ENCODE measurements at regions not wholly inside any gene's neighbourhood (a gene's known extent, or its start where the extent isn't known, plus 50 kb on each side); places are given as distances from the start of the nearest gene placed in this dataset.
A peak's percentile ranks its signal among the peaks of the same experiment; 100 is the strongest.

- TF ChIP-seq RAD21 (IDR thresholded peaks at IDR 0.05; ENCODE audit: low read depth) (peak; percentile 33; the same call in 1 of the 2 replicates), JUND (IDR thresholded peaks at IDR 0.05) (no peak), ELF1 (IDR thresholded peaks at IDR 0.05; ENCODE audit: borderline replicate concordance, low read depth) (no peak), CTCF (IDR thresholded peaks at IDR 0.05 in 2 of 3, conservative IDR thresholded peaks at IDR 0.05 in 1 of 3; ENCODE audit: borderline replicate concordance in 1 of 3, insufficient read depth in 1 of 3, low read depth in 2 of 3, low read length in 2 of 3) (peak; percentile 22 to 46 (median 30); a peak in 3 of 6 replicates)
- DNase-seq (ENCODE audit: low read depth, low spot score), result no peak
- no peaks in the 10 kb centered on the region for H3K79me2 ChIP-seq (ENCODE audit: insufficient read depth, low read length)
- no peaks in the 10 kb centered on the region for H3K27me3 ChIP-seq (ENCODE audit: insufficient read depth, low read length)
- ChIA-PET RAD21 (ENCODE audit: low non-redundant PET in 1 of 2, low total read pairs in 2 of 2, uncharacterized antibody in 2 of 2, unreplicated experiment in 2 of 2) (no interaction called here), POLR2A (no interaction called here), CTCF (interaction anchor here (1.1 kb wide), 1 partner anchor 11 kb away, joined by 5 read pairs; no protein-coding TSS in a partner anchor)
- H3K4me1 ChIP-seq (ENCODE audit: control insufficient read depth in 1 of 2, insufficient read depth in 2 of 2, low read length in 2 of 2), result no peaks in the 10 kb centered on the region
- intact Hi-C loops (cut with micrococcal nuclease), result loop anchor here (10.0 kb wide), 1 partner anchor 1032 kb away; no protein-coding TSS in a partner anchor
- no peaks in the 10 kb centered on the region for H3K36me3 ChIP-seq (ENCODE audit: control insufficient read depth in 1 of 2, insufficient read depth in 2 of 2, low read length in 2 of 2)
- no peaks in the 10 kb centered on the region for H3K9me2 ChIP-seq (ENCODE audit: insufficient read depth)
- H3K4me3 ChIP-seq (replicated peaks in 1 of 2; ENCODE audit: low read depth in 1 of 2, low read length in 2 of 2), result no peak overlapping the region
- H3K9me3 ChIP-seq (ENCODE audit: control insufficient read depth in 1 of 2, insufficient read depth in 1 of 2, low read depth in 1 of 2, low read length in 2 of 2), result no peaks in the 10 kb centered on the region
- no peak overlapping the region for H2AFZ ChIP-seq (ENCODE audit: low read depth, low read length, poor library complexity, severe bottlenecking)
- H4K20me1 ChIP-seq (ENCODE audit: insufficient read depth), result no peaks in the 10 kb centered on the region
- no peak overlapping the region for H3K27ac ChIP-seq (ENCODE audit: low read depth, low read length)
- BruUV-seq (replicated peaks), result no TSS peak
- ATAC-seq, result peak; percentile 63; the same call in 1 of the 2 replicates
- H3K9ac ChIP-seq (ENCODE audit: low read length), result no peak overlapping the region
- H3K4me2 ChIP-seq (ENCODE audit: low read length), result no peak overlapping the region
Observed at GRCh38 chr7:46152696-46153095, 231.6 kb upstream of the IGFBP3 start.

DNA sequence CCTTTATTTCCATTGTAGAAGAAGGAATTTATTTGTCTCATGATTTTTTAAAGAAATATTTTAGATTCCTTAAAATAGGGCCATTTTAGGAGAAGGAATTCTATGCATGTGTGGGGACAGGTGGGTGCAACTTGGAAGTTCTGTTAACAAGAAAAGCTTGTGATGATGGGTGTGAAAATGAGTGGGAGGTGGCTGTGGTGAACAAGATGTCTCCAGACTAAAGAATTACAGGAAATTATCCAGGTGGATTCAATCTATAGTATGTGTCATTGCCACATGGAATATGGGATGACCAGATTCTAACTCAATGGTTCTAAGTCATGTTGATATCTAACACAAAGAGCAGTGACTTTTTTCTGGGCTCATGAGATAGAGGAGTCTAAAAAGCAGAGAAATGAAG lies 229.6 kb upstream of the IGFBP3 start:
- Histone ChIP-seq H3K9me2 (ENCODE audit: insufficient read depth) (no peaks in the 10 kb centered on the region), H3K27me3 (ENCODE audit: insufficient read depth, low read length) (no peaks in the 10 kb centered on the region), H2AFZ (ENCODE audit: low read depth, low read length, poor library complexity, severe bottlenecking) (no peak overlapping the region), H3K4me1 (ENCODE audit: control insufficient read depth in 1 of 2, insufficient read depth in 2 of 2, low read length in 2 of 2) (peaks cover 0 to 6% of the 10 kb centered on the region in 2 experiments; a peak in 2 of 4 replicates), H3K36me3 (ENCODE audit: control insufficient read depth in 1 of 2, insufficient read depth in 2 of 2, low read length in 2 of 2) (no peaks in the 10 kb centered on the region), H3K9ac (ENCODE audit: low read length) (no peak overlapping the region), H3K79me2 (ENCODE audit: insufficient read depth, low read length) (no peaks in the 10 kb centered on the region), H3K9me3 (ENCODE audit: control insufficient read depth in 1 of 2, insufficient read depth in 1 of 2, low read depth in 1 of 2, low read length in 2 of 2) (no peaks in the 10 kb centered on the region), H3K27ac (ENCODE audit: low read depth, low read length) (no peak overlapping the region), H3K4me2 (ENCODE audit: low read length) (no peak overlapping the region), H4K20me1 (ENCODE audit: insufficient read depth) (no peaks in the 10 kb centered on the region), H3K4me3 (replicated peaks in 1 of 2; ENCODE audit: low read depth in 1 of 2, low read length in 2 of 2) (no peak overlapping the region)
- intact Hi-C loops (cut with micrococcal nuclease), result loop anchor here (10.0 kb wide), 1 partner anchor 1034 kb away; no protein-coding TSS in a partner anchor
- CTCF ChIA-PET, result no interaction called here
- POLR2A ChIA-PET, result no interaction called here
- RAD21 ChIA-PET (ENCODE audit: low non-redundant PET in 1 of 2, low total read pairs in 2 of 2, uncharacterized antibody in 2 of 2, unreplicated experiment in 2 of 2), result no interaction called here
- BruUV-seq (replicated peaks), result no TSS peak
- DNase-seq (ENCODE audit: low read depth, low spot score) (no peak), ATAC-seq (no peak)
- TF ChIP-seq FOSL1 (IDR thresholded peaks at IDR 0.05; ENCODE audit: low read depth) (no peak), TCF7L2 (IDR thresholded peaks at IDR 0.05; ENCODE audit: borderline replicate concordance, extremely low read depth, insufficient read depth, insufficient read length) (no peak), SIN3A (IDR thresholded peaks at IDR 0.05; ENCODE audit: low read depth) (no peak), CTCF (IDR thresholded peaks at IDR 0.05 in 2 of 3, conservative IDR thresholded peaks at IDR 0.05 in 1 of 3; ENCODE audit: borderline replicate concordance in 1 of 3, insufficient read depth in 1 of 3, low read depth in 2 of 3, low read length in 2 of 3) (no peak), CBX3 (IDR thresholded peaks at IDR 0.05; ENCODE audit: low read depth) (no peak), POLR2AphosphoS5 (IDR thresholded peaks at IDR 0.05; ENCODE audit: low read depth, low read length) (no peak), RAD21 (IDR thresholded peaks at IDR 0.05; ENCODE audit: low read depth) (no peak), POLR2A (IDR thresholded peaks at IDR 0.05; ENCODE audit: borderline replicate concordance, extremely low read depth, insufficient read depth, insufficient read length) (no peak), EGR1 (IDR thresholded peaks at IDR 0.05; ENCODE audit: low read depth) (no peak), ELF1 (IDR thresholded peaks at IDR 0.05; ENCODE audit: borderline replicate concordance, low read depth) (no peak), EZH2phosphoT487 (IDR thresholded peaks at IDR 0.05; ENCODE audit: borderline replicate concordance) (no peak), ZFX (IDR thresholded peaks at IDR 0.05) (no peak), ZNF274 (IDR thresholded peaks at IDR 0.05; ENCODE audit: low read depth, low read length) (no peak), EZH2 (IDR thresholded peaks at IDR 0.05) (no peak), SP1 (IDR thresholded peaks at IDR 0.05; ENCODE audit: low read depth) (no peak), SRF (IDR thresholded peaks at IDR 0.05; ENCODE audit: low read depth) (no peak)
- TF ChIP-seq, protein P1, sequence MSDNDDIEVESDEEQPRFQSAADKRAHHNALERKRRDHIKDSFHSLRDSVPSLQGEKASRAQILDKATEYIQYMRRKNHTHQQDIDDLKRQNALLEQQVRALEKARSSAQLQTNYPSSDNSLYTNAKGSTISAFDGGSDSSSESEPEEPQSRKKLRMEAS (IDR thresholded peaks at IDR 0.05), result no peak
